Frontal cortex (tissue), 3 donors: ENCODE measurements at regions not wholly inside any gene's neighbourhood (a gene's known extent, or its start where the extent isn't known, plus 50 kb on each side); places are given as distances from the start of the nearest gene placed in this dataset.
"Not testable (repeated sequence)": the region's sequence is repeated elsewhere in the genome, so short reads cannot be mapped to it uniquely, and the experiment has no call there.

Source experiments
- DNase-seq, 2 donors: peaks; one replicate each; pipeline ENCODE4 v3.0.0; 2012; ENCODE audit warnings: low spot score in 2 of 2
- FAIRE-seq: peaks from 2 replicates; lab custom pipeline; 2012; peaks lifted over from hg19 to GRCh38; lab: Jason Lieb, UNC
- donor health status: control.
- donor health status: control.
- donor health status: control.

DNA sequence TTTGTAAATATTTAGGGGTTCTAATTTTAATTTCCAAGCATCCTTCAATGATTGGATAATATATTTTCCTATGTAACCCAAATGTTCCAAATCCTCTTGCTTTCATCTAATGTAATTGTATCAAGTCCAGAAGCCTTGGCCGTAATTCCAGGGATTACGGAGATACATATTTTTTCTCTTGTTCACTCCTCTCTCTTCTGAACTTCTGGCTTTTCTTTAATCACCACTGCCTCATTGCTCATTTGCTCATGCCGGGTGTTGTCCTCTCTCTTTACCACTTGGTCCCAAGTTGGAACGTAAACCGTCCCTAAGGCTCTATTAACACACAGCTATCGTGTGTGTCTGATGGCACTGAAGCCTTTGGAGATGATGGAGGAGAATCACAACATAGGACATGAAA lies 188.7 kb upstream of the COL3A1 start:
- no peak for FAIRE-seq
- DNase-seq: no peak

DNA sequence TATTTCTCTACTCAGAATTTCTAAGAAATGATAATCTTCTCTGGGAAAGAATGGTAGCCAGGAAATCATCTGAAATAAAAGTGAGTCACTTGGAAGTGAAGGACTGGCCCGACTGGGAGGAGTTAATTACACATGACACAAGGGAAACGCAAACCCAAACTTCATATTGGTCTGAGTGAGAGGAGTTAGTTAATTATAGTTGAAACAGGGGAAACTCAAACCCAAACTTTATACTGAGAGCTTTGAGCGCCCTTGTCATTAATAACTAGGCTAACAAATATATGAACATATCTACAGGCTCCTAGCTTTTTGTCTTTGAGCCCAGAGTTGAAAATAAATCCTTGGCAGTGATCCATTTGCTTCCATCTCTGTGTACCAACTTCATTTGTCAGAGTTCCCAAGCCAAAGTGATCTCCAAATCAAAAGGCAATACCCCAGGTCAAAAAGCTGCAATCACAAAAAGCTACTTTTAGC lies 187.8 kb upstream of the COL3A1 start:
- DNase-seq (no peak), FAIRE-seq (no peak)

DNA sequence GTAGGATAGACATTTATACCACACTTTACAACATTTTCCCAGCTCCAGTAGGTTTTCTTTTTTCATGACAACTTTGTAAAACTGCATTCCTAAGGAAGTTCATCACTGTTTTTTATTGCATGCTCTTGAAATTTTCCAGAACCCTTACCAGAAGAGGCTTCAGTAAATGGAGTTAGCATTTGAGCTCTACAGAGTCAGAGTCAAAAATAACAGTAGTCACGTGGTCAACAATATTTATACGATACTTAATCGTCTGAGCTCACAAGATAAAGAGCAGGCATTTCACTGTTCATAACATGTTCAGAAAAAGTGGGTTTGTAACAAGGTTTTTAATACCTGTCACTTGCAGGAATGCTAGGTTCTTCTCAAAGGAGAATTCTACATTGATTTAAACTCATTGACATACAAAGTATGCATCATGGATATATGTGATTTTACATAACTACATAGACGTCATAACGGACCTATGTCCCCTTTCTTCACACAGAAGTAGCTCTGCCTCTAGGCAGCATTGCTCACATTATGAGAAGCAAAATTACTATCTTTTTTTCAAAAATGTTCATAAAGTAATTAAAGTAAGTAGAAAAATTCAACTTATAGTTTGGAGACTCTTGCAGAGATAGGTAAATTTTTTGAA lies 187.0 kb upstream of the COL3A1 start:
- DNase-seq (no peak), FAIRE-seq (no peak)

DNA sequence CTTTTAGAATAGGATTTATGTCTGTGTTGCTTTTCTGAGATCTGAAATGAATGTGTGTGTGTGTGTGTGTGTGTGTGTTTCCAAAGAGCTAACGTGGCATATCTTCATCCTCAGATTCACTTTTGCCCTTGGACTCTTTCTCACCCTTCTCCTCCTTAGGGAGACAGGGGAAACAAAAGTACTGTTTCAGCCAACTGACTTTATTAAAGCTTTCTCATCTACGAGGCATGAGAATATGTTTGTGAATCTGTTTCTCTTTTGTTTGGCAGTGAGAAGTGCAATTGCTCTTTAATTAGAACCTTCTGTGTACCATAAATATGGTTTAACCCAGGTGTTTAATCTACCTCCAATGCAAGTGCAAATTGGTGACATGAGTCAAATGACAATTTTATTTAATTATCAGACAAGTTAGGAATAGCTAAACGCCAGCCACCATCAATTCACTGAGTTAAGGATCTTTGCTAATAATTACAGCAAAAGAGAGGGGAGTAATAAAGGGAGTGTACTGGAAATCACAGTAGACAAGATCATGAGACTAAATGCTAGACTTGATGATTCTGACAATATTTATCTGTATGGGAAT lies 186.4 kb upstream of the COL3A1 start:
- FAIRE-seq (no peak), DNase-seq (no peak)

DNA sequence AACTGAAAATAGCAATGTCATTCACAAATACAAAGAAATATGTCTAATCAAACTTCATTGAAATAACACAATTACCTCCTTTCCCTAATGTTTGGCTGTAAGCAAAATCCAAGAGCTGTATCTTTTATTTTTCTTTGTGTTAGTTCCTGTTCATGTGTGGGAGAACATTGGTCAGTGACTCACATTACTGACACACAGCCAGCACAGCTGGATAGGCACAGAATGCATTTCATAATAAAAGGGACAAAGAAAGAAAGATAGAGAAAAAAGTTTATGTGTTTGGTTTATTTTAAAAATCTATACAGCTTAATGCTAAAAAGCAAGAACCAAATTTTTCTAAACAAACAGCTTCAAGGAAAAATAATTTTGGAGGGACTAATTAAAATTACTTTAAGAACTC lies 185.6 kb upstream of the COL3A1 start:
- FAIRE-seq (no peak), DNase-seq (no peak)

DNA sequence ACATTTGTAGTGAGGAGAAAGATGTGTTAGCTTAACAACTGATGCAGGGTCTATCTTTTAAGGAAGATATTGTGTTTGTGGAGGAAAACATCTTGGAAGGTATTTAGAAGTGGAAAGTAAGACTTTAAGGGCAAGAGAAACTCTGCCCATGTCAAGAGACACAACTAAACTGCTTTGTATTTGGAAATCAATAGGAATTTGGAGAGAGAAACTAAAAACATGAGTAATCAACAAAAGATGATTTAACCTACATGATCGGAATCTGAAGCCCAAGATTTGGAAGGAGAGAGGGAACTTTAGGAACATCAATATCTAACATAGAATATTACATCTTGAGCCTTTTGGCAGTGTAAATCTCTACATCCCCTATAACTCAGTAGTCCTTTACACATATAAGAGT lies 184.2 kb upstream of the COL3A1 start:
- DNase-seq (no peak), FAIRE-seq (no peak)

DNA sequence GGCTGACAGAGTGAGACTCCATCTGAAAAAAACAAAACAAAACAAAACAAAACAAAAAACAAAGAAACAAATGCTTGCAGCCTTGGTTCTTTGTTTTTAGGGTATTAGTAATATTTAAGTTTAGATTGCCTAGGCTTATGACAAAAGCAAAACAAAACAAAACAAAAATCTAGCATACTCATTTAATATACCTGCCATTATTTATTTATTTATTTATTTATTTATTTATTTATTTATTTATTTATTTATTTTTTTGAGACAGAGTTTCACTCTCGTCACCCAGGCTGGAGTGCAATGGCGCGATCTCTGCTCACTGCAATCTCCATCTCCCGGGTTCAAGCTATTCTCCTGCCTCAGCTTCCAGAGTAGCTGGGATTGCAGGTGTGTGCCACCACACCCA lies 179.7 kb upstream of the COL3A1 start:
- DNase-seq, FAIRE-seq: not testable (repeated sequence)

DNA sequence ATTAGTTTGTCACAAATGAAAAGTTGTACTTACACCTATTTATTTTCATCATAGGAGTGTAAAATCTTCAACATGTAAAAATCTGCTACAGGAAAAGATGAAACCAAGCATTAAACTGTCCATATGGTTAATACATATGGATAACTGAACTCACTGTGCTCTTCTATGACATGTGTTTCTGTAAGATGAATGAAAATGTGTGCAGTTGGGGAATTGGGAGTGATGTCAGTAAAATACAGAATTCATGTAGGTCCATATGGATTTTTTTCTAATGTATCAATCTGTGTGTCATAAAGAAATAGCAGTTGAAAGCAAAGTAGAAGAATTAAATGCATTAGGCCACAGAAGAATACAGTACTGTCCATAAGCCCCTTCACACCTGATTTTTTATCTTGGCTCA lies 178.4 kb upstream of the COL3A1 start:
- DNase-seq: no peak
- FAIRE-seq: no peak

DNA sequence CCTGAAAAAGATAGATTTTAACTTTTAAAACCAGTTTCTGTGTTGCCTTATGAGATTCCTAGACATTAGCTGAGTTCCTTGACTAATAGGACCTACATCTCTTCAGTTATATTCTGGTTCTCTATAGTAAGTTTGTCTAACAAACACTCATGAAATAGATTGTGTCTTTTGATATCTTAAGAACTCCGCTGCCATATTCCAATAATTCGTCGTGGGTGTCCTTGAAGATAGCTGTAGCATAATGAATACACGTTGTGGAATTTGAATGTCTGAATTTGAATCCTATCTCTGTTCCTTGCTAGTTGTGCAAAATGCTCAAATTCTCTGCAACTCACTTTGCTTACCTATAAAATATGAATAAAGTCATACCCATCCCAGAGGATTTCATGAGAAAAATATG lies 176.8 kb upstream of the COL3A1 start:
- no peak for FAIRE-seq
- DNase-seq: no peak

DNA sequence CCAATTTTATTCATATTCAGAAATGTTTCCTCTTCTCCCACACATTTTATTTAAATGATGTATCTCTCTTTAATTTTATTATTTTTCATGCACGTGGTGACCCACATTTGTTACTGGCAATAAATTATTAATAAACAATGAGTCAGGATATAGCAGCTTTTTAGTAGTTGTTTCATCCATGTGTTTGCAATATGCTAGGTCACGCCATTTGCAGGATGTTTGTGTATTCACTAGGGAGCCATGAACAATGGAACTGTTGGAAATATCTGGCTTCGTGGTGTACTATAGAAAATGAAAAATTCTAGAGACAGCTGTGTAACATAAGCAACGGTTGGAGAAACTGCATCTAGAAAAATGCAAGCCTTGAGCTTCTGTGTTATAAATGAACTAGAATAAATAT lies 176.0 kb upstream of the COL3A1 start:
- no peak for FAIRE-seq
- no peak for DNase-seq

DNA sequence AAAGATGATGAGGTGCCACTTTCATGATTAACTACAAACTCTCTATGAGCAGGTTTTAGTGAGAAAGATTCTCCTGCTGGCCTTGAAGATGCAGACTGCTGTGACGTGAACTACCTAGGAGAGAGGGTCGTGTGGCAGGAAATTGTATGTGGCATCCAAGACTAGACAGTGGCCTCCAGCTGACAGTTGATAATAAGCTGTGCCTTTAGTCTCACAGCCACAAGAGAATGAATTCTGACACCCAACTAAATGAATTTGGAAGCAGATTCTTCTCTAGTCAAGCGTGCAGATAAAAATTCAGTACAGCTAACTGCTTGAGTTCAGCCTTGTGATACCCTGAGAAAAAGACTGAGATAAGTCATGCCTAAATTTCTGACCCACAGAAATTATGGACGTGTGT lies 169.0 kb upstream of the COL3A1 start:
- DNase-seq: no peak
- no peak for FAIRE-seq

DNA sequence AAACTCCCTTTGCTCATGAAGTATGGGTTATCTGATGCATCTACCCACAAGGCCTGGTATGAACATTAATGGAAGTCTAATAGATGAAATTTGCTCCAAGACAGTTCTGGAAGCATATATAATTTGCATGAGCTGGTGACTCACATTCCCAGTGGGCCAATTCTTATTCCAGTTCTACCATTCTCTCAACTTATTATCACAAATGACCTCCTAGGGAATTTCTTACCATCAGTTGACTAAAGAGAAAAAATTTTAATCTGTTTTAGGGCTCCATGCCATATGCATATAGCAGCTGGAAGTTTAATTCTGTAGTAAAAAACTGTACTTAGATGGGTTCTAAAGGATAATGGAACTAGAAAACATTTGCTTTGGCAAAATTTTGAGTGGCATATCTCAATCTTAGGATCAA lies 165.2 kb upstream of the COL3A1 start:
- DNase-seq (no peak), FAIRE-seq (no peak)

DNA sequence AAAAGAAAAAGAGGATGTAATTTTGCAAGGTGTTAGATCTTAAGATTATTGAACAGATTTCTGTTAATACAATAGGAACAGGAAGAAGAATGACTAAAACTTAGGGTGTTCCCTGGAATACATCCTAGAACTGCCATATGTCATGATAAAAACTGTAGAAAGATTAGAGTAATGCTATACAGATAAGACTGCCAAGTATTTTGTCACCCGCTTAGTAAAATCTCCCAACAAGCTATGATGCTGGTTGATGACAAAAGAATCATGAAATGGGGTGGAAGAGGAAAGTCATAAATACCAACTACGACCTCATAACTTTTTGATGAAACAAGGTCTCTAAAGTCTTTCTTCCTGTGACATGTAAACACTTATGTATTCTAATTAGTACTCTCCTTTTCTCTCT lies 163.6 kb upstream of the COL3A1 start:
- FAIRE-seq: no peak
- no peak for DNase-seq

DNA sequence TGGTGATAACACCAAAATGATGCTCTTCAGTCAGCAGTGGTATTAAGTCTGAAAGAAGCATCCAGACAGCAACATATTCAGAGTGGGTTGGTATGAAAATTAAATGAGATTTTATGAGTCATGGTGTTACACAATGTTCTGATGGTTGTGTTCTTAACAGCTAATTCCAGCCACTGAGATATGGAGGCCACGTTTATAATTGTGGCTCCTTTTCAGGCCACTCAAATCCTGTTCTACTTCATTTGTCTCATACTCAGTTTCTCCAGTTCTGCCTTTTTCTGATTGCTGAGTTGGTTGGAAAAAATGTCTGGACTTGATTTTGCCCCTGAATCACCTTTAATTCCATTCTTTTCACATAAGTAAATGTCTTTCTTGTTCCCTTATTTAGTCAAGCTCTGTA lies 162.7 kb upstream of the COL3A1 start:
- FAIRE-seq: no peak

DNA sequence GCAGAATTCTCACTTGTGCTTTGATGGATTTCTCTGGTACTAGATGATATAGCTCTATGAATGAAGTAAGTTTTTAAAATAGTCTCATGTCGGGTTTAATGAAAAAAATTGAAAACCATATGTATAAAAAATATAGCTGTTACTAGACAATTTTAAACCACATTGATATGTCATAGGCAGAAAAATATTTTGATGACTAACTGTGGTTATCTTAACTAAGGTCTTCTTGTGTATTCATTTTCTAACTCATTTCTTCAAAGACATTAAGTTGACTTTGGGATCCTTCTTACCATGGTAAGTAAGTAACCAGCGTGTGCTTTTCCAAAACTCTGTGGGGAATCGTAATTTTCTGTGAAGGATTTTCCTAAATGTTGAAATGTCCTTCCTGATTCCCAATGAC lies 160.9 kb upstream of the COL3A1 start:
- FAIRE-seq: no peak
- no peak for DNase-seq

More for the DNA sequence above, 162.7 kb upstream of the COL3A1 start:
- no peak for DNase-seq

DNA sequence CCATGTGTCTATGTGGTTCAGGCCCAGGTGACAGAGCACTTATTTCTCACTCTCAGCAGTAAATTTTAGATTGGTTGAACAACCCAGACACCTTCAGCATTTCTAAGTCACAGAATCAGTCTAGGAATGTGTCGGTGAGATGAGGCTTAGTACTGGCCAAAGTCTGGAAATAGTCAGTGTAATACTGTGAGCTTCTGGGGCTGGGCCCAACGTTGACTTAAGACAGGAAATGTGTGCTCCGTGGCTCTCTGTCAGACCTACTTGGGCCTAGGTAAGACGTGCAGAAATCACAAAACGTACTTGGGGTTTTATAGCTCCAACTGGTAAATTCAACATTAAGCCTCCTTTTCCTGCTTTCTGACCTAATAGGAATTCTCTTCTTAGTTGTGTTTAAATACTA lies 160.3 kb upstream of the COL3A1 start:
- no peak for DNase-seq
- FAIRE-seq: no peak

DNA sequence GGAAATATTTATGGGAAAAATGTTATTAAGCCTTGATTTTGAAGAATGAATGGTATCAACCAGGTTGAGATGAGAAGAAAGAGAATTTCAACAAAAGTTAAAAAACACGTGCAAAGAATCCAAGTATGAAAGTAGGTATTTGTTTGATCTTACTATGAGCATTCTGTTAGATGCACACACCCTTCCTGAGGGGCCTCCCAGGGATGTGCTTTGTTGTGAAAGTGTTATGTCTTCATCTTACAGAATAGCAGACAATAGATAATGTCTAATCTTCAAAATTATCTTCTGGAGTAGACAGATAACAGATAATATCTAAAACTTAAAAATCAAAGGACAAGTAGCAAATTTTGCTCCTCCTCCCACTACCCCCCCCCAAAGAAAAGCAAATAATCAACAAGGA lies 155.2 kb upstream of the COL3A1 start:
- no peak for DNase-seq
- FAIRE-seq: no peak

DNA sequence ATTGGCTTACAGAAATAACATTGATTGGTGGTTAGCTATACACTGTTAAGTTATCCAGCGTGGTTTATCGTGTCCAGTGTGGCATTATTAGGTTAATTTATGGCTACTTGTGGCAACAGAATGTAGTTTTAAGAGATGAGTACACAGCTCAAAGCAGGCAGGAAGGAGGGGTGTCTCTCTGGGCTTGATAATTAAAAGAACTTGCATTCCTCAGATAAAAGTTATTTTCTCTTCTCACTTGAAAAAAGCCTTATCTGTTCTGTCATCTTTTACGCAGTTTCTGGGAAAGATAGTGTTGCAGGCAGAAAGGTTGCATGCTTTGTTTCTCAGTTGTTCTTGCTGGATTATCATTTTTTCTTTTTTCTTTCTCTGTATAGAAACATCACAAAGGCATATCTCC lies 154.4 kb upstream of the COL3A1 start:
- DNase-seq (no peak), FAIRE-seq (no peak)

DNA sequence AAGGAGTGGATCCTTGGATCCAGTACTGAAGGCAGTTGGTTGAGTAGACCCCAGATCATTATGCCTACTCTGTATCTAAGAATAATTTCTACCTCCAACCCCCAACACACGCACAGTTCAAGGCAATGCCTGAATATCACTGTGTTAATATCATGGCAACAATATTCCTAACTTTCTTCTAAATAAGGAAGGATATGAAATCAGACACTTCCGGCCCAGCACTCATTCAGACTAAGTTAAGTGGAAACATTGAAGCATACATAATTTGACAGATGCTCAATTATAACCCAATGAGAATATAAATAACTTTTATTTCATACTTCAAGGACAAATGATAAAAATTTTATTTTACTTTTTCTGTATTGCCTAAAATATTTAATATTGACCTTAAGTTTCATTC lies 153.6 kb upstream of the COL3A1 start:
- DNase-seq: no peak
- no peak for FAIRE-seq

DNA sequence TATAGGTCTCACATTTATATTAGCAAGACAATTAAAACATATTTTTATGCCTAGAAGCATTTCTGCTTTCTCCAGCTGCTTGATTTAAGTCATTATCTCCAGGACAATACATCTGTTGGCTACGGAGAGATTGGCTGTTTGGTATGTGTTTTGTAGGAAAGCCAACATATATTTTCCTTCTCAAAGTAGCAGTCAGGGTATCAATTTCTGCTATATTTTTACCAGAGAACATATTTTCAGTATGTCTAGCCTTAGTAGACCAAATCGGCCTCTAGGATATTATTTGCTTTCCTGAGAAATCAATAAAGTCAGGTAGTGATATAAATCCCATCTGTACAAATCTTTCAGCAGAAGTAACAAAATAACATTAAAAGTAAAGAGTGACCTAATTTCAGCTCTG lies 150.0 kb upstream of the COL3A1 start:
- DNase-seq (no peak), FAIRE-seq (no peak)

DNA sequence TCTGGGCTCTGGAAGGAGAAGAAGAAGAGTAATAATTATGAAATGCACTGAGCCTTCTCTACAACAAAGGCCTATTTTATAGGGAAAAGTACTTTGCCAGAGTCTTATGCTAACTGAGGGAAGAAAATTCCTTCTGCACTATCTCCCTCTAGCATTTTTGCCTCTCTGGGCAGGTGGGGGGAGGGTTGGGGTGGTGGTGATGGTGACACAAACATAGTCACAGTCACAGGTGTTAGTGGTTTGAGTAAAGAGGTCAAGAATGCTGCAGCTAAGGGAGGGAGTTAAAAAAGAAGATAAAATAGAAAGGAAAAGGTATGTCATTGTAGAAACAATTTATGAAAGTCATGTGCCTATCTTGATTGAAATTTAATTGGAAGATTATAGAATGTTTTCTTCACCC lies 140.8 kb upstream of the COL3A1 start:
- FAIRE-seq (no peak), DNase-seq (no peak)

DNA sequence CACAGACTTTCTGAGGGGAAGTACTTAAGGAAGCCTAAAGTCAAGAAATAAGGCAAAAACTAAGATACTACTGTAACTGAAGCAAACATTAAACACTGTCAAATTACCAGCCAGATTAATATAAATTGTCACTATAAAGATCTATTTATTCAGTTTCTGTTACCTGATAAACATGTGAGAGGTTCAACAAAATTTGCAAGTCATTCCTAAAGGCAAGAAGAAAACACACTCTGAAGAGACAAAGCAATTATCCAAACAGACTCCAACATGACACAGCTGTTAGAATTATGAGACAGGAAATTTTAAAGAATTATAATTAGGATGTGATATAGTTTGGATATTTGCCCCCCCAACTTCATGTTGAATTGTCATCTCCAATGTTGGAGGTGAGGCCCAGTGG lies 140.4 kb upstream of the COL3A1 start:
- no peak for FAIRE-seq
- no peak for DNase-seq
